CD14-positive monocyte (primary cell): ENCODE measurements at regions not wholly inside any gene's neighbourhood (a gene's known extent, or its start where the extent isn't known, plus 50 kb on each side); places are given as distances from the start of the nearest gene placed in this dataset.

Experiments used
- DNase-seq, 3 donors: peaks; one replicate each; pipeline ENCODE4 v3.0.0-alpha.2; 2011 to 2022
- H2AFZ ChIP-seq: 2 replicates; pipeline ENCODE4 v1.6.0; 2012; ENCODE audit warnings: mild to moderate bottlenecking, low read depth, low read length, inconsistent platforms; ENCODE audit not compliant: insufficient read depth, poor library complexity, severe bottlenecking
- H3K27ac ChIP-seq, 2 donors: 1 replicate in 1 of 2; 2 replicates in 1 of 2; pipeline ENCODE4 v1.5.1; 2012 to 2013; ENCODE audit warnings: low read length in 2 of 2, control low read depth in 1 of 2, inconsistent platforms in 1 of 2, low read depth in 1 of 2, mild to moderate bottlenecking in 1 of 2
- H3K27me3 ChIP-seq, 2 donors: one replicate each; pipeline versions ENCODE4 v1.6.0 to v1.6.1; 2011 to 2013; ENCODE audit warnings: low read length in 2 of 2; ENCODE audit not compliant: control insufficient read depth in 2 of 2, insufficient read depth in 2 of 2
- H3K36me3 ChIP-seq, 2 donors: replicated peaks in 1 of 2; 1 replicate in 1 of 2; 2 replicates in 1 of 2; pipeline versions ENCODE4 v1.5.1 to v1.6.1; 2012 to 2013; ENCODE audit warnings: low read length in 2 of 2, control low read depth in 1 of 2, inconsistent platforms in 1 of 2, mild to moderate bottlenecking in 1 of 2; ENCODE audit not compliant: insufficient read depth in 2 of 2, control insufficient read depth in 1 of 2
- H3K4me1 ChIP-seq, 2 donors: 1 replicate in 1 of 2; 2 replicates in 1 of 2; pipeline versions ENCODE4 v1.5.1 to v1.6.1; 2012 to 2013; ENCODE audit warnings: low read length in 2 of 2, control low read depth in 1 of 2, inconsistent platforms in 1 of 2, mild to moderate bottlenecking in 1 of 2, moderate library complexity in 1 of 2; ENCODE audit not compliant: insufficient read depth in 2 of 2, control insufficient read depth in 1 of 2
- H3K4me2 ChIP-seq: replicated peaks from 2 replicates; pipeline ENCODE3; 2012; ENCODE audit warnings: low read length, moderate library complexity, mild to moderate bottlenecking; ENCODE audit not compliant: poor library complexity, severe bottlenecking; ENCODE audit errors: extremely low read depth
- H3K4me3 ChIP-seq, 3 experiments: fragments of 200-600 bp in 1 of 3; sonication (generic) in 1 of 3; replicated peaks in 1 of 3; 1 replicate in 2 of 3; 2 replicates in 1 of 3; pipeline ENCODE4 v1.5.1; 2011 to 2013; ENCODE audit warnings: low read length in 3 of 3, mild to moderate bottlenecking in 3 of 3, control low read depth in 2 of 3, low read depth in 2 of 3, inconsistent platforms in 1 of 3, moderate library complexity in 1 of 3
- H3K79me2 ChIP-seq: 2 replicates; pipeline ENCODE4 v1.6.0; 2012; ENCODE audit warnings: mild to moderate bottlenecking, control low read depth, inconsistent platforms, low read length, moderate library complexity; ENCODE audit not compliant: insufficient read depth
- H3K9ac ChIP-seq: 2 replicates; pipeline ENCODE4 v1.6.0; 2017; ENCODE audit warnings: low read length, mild to moderate bottlenecking; ENCODE audit not compliant: insufficient read depth, poor library complexity, severe bottlenecking
- H3K9me3 ChIP-seq, 2 donors: replicated peaks in 1 of 2; 1 replicate in 1 of 2; 2 replicates in 1 of 2; pipeline versions ENCODE4 v1.5.1 to v1.6.1; 2012 to 2013; ENCODE audit warnings: low read length in 2 of 2, control low read depth in 1 of 2; ENCODE audit not compliant: control insufficient read depth in 1 of 2, insufficient read depth in 1 of 2
- H4K20me1 ChIP-seq: 2 replicates; pipeline ENCODE4 v1.6.0; 2012; ENCODE audit warnings: mild to moderate bottlenecking, low read length, control low read depth, moderate library complexity; ENCODE audit not compliant: insufficient read depth
- H3K27ac Mint-ChIP-seq, 7 donors: one replicate each; pipeline ENCODE4 v1.8.0; 2020; ENCODE audit warnings: mild to moderate bottlenecking in 7 of 7, mixed read lengths in 7 of 7, moderate library complexity in 6 of 7, inconsistent platforms in 2 of 7
- H3K27me3 Mint-ChIP-seq, 3 donors: one replicate each; pipeline ENCODE4 v1.8.0; 2021 to 2022; ENCODE audit warnings: low read depth in 3 of 3, mild to moderate bottlenecking in 3 of 3, mixed read lengths in 3 of 3, moderate library complexity in 3 of 3, inconsistent platforms in 1 of 3
- H3K36me3 Mint-ChIP-seq, 2 donors: one replicate each; pipeline ENCODE4 v1.8.0; 2020; ENCODE audit warnings: mixed read lengths in 2 of 2, inconsistent platforms in 1 of 2, mild to moderate bottlenecking in 1 of 2
- H3K4me1 Mint-ChIP-seq: one replicate; pipeline ENCODE4 v1.8.0; 2020; ENCODE audit warnings: mild to moderate bottlenecking, mixed read lengths
- H3K4me3 Mint-ChIP-seq, 2 donors: one replicate each; pipeline ENCODE4 v1.8.0; 2020; ENCODE audit warnings: mild to moderate bottlenecking in 2 of 2, mixed read lengths in 2 of 2, moderate library complexity in 1 of 2
- H3K9me3 Mint-ChIP-seq, 7 donors: one replicate each; pipeline ENCODE4 v1.8.0; 2020 to 2022; ENCODE audit warnings: mixed read lengths in 7 of 7, mild to moderate bottlenecking in 6 of 7, moderate library complexity in 6 of 7, inconsistent platforms in 2 of 7
- CTCF ChIP-seq: fragments of 200-600 bp; IDR thresholded peaks from one replicate; pipeline ENCODE4 v1.8.0; 2022; ENCODE audit warnings: antibody characterized with exemption, mild to moderate bottlenecking
- WGBS: methylation state at CpG from one replicate; pipeline ENCODE4 v1.1.5; 2013; ENCODE audit warnings: missing lambda C conversion rate; ENCODE audit not compliant: insufficient coverage; 5-methylcytosine and 5-hydroxymethylcytosine counted together
- intact Hi-C, 2 donors: fragments of 100-400 bp; cut with micrococcal nuclease; formaldehyde crosslinking; loops; one replicate each; pipeline versions ENCODE4 v1.15.0 to v1.15.1; 2023

GRCh38 chr4:125760956-125761355, 446.2 kb downstream of the FAT4 start:
- no peaks in the 10 kb centered on the region for H3K36me3 ChIP-seq
- no peak overlapping the region for H3K27ac ChIP-seq
- DNase-seq = no peak
- no peak overlapping the region for H3K4me2 ChIP-seq
- H3K27me3 Mint-ChIP-seq = no peaks in the 10 kb centered on the region
- WGBS = no CpG with 5 or more reads among the region's 3 CpGs
- no peaks in the 10 kb centered on the region for H4K20me1 ChIP-seq
- H3K9me3 Mint-ChIP-seq = peaks cover 0 to 3% (median 0%) of the 10 kb centered on the region in 7 donors
- no peak overlapping the region for H3K27ac Mint-ChIP-seq
- H3K4me1 Mint-ChIP-seq = no peaks in the 10 kb centered on the region
- no peaks in the 10 kb centered on the region for H3K36me3 Mint-ChIP-seq
- no peaks in the 10 kb centered on the region for H3K79me2 ChIP-seq
- H3K27me3 ChIP-seq = no peaks in the 10 kb centered on the region
- intact Hi-C loops = no loop called here
- H2AFZ ChIP-seq = no peak overlapping the region
- H3K4me1 ChIP-seq = no peaks in the 10 kb centered on the region
- H3K9me3 ChIP-seq = no peaks in the 10 kb centered on the region
- no peak overlapping the region for H3K4me3 Mint-ChIP-seq
- H3K4me3 ChIP-seq = no peak overlapping the region
- H3K9ac ChIP-seq = no peak overlapping the region
- no peak for TF ChIP-seq CTCF

- WGBS = 80% methylated on average over 1 of the region's 3 CpGs
- H3K27me3 Mint-ChIP-seq = no peaks in the 10 kb centered on the region
- no peak overlapping the region for H3K27ac Mint-ChIP-seq
- no peaks in the 10 kb centered on the region for H3K36me3 Mint-ChIP-seq
- H3K9me3 Mint-ChIP-seq = peaks cover 0 to 3% (median 2%) of the 10 kb centered on the region in 7 donors
- H3K9me3 ChIP-seq = no peaks in the 10 kb centered on the region
- no peak overlapping the region for H3K4me2 ChIP-seq
- no peaks in the 10 kb centered on the region for H3K4me1 Mint-ChIP-seq
- H2AFZ ChIP-seq = no peak overlapping the region
- intact Hi-C loops = no loop called here
- no peak overlapping the region for H3K4me3 ChIP-seq
- no peak overlapping the region for H3K9ac ChIP-seq
- no peak for DNase-seq
- H4K20me1 ChIP-seq = no peaks in the 10 kb centered on the region
- H3K36me3 ChIP-seq = no peaks in the 10 kb centered on the region
- no peaks in the 10 kb centered on the region for H3K27me3 ChIP-seq
- no peak overlapping the region for H3K27ac ChIP-seq
- TF ChIP-seq CTCF = no peak
- H3K4me3 Mint-ChIP-seq = no peak overlapping the region
- H3K79me2 ChIP-seq = no peaks in the 10 kb centered on the region
- H3K4me1 ChIP-seq = no peaks in the 10 kb centered on the region
Observed at GRCh38 chr4:125762537-125762936, 447.8 kb downstream of the FAT4 start.
